ENCODE measurements at regions not wholly inside any gene's neighbourhood (a gene's known extent, or its start where the extent isn't known, plus 50 kb on each side); places are given as distances from the start of the nearest gene placed in this dataset.

- H3K4me3 ChIP-seq, result no peak overlapping the region
- WGBS, 2 donors, result 88 to 91% methylated on average over 3 of the region's 3 CpGs
- intact Hi-C loops (cut with DNase I), result no loop called here
- H3K4me1 ChIP-seq, result peaks cover 0 to 17% (median 5%) of the 10 kb centered on the region in 4 donors
- TF ChIP-seq POLR2AphosphoS5 (IDR thresholded peaks at IDR 0.05), result no peak
- no peak for TF ChIP-seq EP300 (IDR thresholded peaks at IDR 0.05)
- TF ChIP-seq POLR2A (IDR thresholded peaks at IDR 0.05), result no peak
- TF ChIP-seq, protein P1, sequence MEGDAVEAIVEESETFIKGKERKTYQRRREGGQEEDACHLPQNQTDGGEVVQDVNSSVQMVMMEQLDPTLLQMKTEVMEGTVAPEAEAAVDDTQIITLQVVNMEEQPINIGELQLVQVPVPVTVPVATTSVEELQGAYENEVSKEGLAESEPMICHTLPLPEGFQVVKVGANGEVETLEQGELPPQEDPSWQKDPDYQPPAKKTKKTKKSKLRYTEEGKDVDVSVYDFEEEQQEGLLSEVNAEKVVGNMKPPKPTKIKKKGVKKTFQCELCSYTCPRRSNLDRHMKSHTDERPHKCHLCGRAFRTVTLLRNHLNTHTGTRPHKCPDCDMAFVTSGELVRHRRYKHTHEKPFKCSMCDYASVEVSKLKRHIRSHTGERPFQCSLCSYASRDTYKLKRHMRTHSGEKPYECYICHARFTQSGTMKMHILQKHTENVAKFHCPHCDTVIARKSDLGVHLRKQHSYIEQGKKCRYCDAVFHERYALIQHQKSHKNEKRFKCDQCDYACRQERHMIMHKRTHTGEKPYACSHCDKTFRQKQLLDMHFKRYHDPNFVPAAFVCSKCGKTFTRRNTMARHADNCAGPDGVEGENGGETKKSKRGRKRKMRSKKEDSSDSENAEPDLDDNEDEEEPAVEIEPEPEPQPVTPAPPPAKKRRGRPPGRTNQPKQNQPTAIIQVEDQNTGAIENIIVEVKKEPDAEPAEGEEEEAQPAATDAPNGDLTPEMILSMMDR (IDR thresholded peaks at IDR 0.05), result no peak
- DNase-seq, result no peak
- no peaks in the 10 kb centered on the region for H3K9me3 ChIP-seq
- no peaks in the 10 kb centered on the region for H3K36me3 ChIP-seq
- no peaks in the 10 kb centered on the region for H3K27me3 ChIP-seq
- no peak overlapping the region for H3K27ac ChIP-seq
Observed at GRCh38 chr15:35842631-35843030, 296.7 kb upstream of the DPH6 start.

GRCh38 chr15:35843498-35843897 lies 297.5 kb upstream of the DPH6 start:
- DNase-seq, result no peak
- intact Hi-C loops (cut with DNase I), result no loop called here
- TF ChIP-seq POLR2AphosphoS5 (IDR thresholded peaks at IDR 0.05) (no peak), POLR2A (IDR thresholded peaks at IDR 0.05) (no peak)
- TF ChIP-seq, protein P1 (IDR thresholded peaks at IDR 0.05), result no peak
- WGBS, 2 donors, result 84 to 90% methylated on average over 2 of the region's 2 CpGs
- Histone ChIP-seq H3K4me3 (no peak overlapping the region), H3K27ac (no peak overlapping the region), H3K9me3 (no peaks in the 10 kb centered on the region), H3K27me3 (no peaks in the 10 kb centered on the region), H3K36me3 (no peaks in the 10 kb centered on the region), H3K4me1 (peaks cover 0 to 17% (median 5%) of the 10 kb centered on the region in 4 donors)

- Histone ChIP-seq H3K27ac (no peak overlapping the region), H3K9me3 (no peaks in the 10 kb centered on the region), H3K4me3 (no peak overlapping the region), H3K36me3 (no peaks in the 10 kb centered on the region), H3K4me1 (no peaks in the 10 kb centered on the region), H3K27me3 (no peaks in the 10 kb centered on the region)
- WGBS, 2 donors, result 88 to 91% methylated on average over 2 of the region's 2 CpGs
- intact Hi-C loops (cut with DNase I), result no loop called here
- no peak for DNase-seq
- TF ChIP-seq EP300 (IDR thresholded peaks at IDR 0.05) (no peak), POLR2A (IDR thresholded peaks at IDR 0.05) (no peak), POLR2AphosphoS5 (IDR thresholded peaks at IDR 0.05) (no peak)
- TF ChIP-seq, protein P1 (IDR thresholded peaks at IDR 0.05), result no peak
Observed at GRCh38 chr15:35850284-35850683, 304.3 kb upstream of the DPH6 start.

- Histone ChIP-seq H3K9me3 (no peaks in the 10 kb centered on the region), H3K27ac (no peak overlapping the region), H3K4me1 (no peaks in the 10 kb centered on the region), H3K27me3 (no peaks in the 10 kb centered on the region), H3K36me3 (no peaks in the 10 kb centered on the region), H3K4me3 (no peak overlapping the region)
- intact Hi-C loops (cut with DNase I), result no loop called here
- TF ChIP-seq POLR2A (IDR thresholded peaks at IDR 0.05), result no peak
- no peak for TF ChIP-seq POLR2AphosphoS5 (IDR thresholded peaks at IDR 0.05)
- no peak for TF ChIP-seq EP300 (IDR thresholded peaks at IDR 0.05)
- TF ChIP-seq, protein P1 (IDR thresholded peaks at IDR 0.05), result no peak
- DNase-seq, result no peak
- 93 to 96% methylated on average over 1 of the region's 1 CpG for WGBS, 2 donors
Observed at GRCh38 chr15:35851491-35851890, 305.5 kb upstream of the DPH6 start.
